Stimulated activated CD4-positive, alpha-beta T cell treated with anti-CD3 and anti-CD28 coated beads, TNF-alpha, amount 100 ng/mL, for 48 hours (primary cell): ENCODE measurements at regions not wholly inside any gene's neighbourhood (a gene's known extent, or its start where the extent isn't known, plus 50 kb on each side); places are given as distances from the start of the nearest gene placed in this dataset.

Experiments used
- DNase-seq, 3 donors: peaks; one replicate each; pipeline ENCODE4 v3.0.0-alpha.2; 2020; ENCODE audit warnings: low read depth in 3 of 3

DNA sequence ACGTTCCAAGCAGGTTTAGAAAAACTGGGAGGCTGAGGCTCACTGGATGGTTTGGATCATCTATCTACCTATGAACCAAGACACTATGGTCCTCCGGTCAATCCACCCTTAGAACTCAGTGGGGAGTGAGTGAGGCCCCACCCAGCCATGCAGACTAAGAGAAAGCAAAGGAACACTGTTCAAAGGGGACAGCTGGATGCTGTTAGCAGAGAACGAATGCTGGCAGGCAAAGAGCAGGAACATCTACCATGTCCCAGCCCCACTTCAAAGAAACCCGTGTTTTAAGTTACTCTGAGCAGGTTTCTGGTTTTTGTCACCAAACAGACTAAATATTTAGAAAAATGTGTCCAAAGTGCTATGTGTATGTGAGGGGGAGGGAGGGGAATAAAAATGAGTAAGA lies 183.4 kb upstream of the XYLT1 start:
- DNase-seq: no peak

DNA sequence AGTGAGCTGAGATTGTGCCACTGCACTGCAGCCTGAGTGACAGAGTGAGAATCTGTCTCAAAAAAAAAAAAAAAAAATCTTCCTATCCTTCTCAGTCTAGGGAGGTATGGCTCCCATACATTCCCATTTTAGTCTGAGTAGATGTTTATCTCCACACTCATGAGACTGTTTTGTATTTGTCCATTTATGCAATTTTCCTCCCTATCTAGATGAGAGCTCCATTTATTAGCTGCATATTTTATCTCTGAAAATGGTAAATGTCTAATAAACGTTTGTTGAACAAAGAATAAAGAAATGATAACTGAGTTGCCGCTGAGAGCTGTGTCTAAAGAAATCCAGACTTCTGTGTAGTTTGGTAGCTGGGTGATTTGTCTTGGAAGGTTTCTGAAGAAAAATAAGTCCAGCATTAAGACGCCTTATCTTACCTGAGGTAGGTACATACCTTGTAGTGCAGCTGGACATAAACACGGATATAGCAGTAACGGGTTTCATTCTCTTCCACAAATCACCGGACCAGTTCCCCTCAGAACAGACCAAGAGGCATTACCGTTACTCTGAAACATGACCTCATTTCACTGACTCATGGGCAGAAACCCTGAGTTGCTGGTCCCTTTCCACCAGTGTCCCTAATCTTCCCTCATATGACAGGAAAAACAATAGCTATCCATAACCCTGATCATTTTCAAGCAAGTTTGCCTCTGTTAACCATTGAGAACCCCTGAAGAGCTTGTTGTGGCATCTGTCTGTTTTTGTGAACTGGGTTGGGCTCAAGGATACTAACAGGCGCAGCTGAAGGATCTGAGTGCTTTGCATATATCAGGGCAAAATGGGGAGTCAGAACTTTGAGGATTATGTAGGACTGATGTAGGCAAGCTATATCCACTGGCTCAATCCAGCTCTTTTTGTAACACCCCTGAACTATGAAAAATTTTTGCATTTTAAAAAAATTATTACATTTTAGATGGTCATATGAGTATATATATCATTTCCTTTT lies 177.4 kb upstream of the XYLT1 start:
- DNase-seq: no peak

DNA sequence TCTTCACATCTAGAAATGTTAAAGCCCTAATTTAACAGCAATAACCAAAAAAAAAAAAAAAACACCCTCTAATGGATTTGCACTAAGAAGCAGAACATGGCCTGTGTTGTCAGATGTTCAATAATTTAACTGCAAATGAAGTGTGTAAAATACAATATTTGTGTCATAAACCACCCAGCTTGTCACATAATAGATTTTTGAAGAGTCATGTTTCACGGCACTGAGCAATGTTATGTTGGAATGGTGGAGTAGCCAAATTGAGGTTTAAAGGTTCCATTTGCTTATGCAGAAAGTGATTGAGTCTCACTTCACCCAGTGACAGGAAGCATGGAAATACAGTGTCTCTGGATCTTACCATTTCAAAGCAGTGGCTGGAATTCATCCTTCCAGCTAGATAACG lies 173.2 kb upstream of the XYLT1 start:
- DNase-seq: no peak

DNA sequence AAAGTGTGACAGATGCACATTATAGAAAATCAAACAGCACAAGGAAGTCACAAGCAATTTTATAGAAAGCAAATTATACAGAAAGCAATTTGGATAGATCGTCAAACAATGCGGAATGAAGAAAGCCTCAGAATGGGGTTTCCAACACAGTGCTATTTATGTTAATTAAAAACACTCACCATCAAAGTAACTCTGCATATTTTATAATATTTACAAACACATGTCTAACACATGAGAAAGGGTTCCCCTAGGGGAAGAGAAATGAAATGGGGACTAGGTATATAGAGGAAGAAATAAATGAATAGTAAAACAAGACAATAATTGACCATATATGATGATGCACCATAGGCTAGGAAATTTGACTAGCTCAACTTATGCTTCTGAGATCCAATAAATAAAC lies 171.2 kb upstream of the XYLT1 start:
- DNase-seq: no peak

DNA sequence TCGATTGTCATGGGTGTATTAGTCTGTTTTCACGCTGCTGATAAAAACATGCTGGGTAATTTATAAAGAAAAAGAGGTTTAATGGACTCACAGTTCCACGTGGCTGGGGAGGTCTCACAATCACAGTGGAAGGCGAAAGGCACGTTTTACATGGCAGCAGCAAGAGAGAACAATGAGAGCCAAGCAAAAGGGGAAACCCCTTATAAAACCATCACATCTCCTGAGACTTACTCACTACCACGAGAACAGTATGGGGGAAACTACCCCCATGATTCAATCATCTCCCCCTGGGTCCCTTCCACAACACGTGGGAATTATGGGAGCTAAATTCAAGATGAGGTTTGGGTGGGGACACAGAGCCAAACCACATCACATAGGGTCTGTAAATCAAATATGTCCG lies 167.4 kb upstream of the XYLT1 start:
- DNase-seq: no peak

DNA sequence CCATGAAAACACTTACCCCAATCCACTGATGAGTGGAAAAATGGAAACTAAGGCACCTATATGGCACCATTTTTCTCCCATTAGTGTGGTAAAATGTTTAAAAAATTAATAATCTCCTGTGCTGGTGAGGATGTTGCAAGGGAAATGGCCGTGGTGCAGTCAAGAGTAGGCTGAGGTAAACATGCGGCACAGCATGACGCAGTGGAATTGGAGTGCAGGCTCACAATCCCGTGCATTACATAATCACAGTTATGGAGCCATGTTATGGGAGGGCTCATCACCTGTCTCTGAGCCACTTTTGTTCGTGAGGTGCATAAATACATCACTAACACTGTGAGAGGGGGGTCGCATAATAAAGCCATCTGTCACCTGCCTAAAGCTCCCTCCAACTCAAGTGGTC lies 164.4 kb upstream of the XYLT1 start:
- DNase-seq: no peak

DNA sequence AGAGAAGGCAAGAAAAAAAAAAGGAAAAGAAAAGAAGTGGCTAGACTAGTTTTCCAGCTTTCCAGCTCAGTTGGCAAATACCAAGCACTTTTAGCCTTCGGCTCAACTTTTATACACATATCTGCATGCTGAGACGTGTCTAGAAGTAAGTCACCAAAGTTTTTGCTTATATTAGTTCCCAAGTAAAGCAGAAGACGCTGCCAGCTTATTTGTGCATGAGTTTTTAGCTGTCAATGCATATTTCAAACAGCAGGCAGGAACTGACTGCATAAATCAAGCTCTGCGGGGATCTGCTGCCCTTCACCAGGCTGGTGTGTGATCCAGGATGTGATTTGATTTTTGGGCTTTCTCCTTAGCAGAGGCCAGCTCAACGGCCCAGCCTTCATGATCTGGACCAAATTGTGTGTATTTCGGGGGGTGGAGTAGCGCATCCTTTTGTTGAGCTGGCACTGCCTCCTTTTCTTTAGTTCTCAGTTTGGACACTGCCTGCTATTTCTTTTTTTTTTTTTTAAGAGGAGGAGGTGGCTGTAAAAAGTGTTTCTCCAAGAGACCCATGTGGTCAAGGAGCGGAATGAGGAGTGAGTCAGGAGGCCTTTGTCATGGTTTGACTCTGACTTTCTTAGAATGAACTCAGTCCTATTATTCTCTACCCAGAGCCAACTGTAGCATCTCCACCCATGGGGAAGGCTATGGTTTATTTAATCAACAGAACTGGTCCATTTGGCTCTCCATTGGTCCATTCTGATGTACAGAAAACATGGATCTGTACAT lies 162.6 kb upstream of the XYLT1 start:
- DNase-seq: no peak

DNA sequence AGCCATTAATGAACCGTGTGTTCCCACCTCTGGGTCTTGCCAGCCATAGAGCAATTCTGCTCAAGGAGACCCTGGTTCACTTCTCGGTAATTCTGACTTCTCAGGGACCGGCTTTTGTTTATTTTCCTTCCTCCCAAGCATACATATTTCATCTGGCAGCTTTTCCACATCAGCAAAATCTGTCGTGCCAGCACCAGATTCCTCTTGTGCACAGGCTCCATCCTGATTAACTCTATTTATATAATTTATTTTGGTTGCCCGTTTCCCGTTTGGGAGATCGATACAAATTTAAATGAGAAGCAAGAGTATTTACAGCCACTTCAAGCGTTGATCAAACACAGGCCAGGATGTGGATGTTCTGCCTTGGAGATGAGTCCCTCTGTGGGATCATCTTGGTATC lies 161.9 kb upstream of the XYLT1 start:
- DNase-seq: no peak

DNA sequence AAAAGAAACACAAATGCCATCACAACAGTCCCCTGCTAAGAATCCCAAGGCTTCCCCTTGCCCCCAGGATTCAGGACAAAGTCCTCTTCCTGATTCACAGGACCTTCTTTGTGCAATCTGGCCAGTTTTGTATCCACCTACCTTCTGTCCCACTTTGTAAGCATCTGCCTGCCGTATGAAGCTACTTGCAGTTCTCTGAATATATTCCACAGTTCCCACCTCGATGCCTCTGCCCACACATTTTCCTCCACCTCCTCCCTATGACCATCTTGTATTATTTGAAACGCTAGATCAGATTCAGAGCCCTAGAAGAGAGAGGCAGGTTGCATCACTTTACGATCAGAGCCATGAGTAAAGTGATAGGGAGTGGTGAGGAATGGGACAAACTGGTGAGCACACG lies 159.2 kb upstream of the XYLT1 start:
- DNase-seq: no peak

DNA sequence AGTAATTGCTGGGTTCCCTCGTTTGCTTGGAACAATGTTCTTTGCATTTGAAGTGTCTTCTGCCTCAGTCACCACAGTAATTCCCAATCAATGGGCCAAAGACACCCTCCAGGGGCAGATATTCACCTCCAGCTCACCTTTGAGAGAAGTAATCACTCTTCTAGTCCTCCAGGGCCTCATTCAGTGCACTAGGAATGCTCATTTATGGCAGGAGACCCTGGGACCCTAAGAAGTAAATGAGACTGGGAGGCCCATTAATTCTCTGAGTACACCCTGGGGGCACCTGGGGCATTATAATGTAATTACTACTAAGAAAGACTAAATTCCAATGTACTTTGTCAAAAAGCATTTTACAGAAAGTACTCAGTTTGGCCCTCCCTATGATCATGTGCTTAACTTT lies 158.2 kb upstream of the XYLT1 start:
- no peak for DNase-seq

DNA sequence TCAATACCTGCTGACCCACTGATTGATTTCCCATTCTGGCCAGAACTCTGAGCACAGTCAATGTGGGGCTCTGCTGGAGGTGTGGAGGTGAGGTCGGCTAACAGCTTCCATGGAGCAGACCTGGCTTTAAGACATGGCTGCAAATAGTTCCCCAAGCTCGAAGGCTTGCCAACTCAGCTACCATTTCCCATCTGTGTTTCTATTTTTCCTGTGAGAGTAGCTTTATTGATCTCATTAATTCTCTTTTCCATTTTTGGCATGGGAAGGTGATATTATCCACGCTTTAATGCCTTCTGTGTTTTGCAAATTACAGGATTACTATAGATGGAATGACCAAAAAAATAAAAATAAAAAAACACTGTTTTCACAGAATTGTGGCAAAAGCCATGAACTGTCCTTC lies 151.6 kb upstream of the XYLT1 start:
- DNase-seq: no peak

DNA sequence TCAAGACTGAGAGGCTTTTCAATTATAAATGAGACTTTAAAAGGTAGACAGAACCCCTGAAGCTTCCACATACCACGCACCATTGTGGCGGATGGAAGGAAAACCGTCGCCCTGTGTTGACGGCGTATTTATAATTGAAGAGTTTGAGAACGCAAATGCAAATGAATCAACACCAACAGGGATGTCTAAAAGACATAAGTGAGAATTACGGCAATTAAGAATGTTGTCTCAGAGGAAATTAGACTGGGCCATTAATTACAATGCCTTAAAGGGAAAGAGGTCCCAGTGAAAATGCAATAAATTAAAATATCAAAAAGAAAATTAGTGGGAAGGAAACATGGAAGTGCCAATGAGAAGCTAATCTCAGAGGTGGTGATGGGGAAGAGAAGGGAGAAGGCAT lies 148.5 kb upstream of the XYLT1 start:
- DNase-seq: no peak

DNA sequence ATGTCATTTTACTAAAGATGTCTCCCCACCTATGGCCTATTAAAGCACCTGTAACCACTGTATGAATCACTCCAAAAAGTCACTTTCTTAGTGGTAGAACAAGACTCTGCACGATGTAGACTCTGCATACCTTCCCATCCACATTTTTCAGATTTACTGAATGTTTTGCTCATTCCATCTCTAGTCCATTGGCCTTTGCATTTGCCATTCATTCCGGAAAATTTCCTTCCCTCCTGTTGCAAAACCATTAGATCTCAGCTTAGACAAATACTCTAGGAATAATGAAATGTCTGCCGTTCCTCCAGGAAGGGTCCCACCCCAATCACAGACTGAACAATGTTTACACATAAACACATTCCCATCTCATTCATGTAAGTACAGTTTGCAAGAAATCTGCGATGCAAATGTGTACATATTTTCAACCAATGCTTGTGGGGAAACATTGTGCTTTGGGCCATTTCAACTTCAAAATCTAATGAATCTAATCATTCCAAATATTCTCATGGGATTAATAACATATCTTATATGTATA lies 146.3 kb upstream of the XYLT1 start:
- no peak for DNase-seq

DNA sequence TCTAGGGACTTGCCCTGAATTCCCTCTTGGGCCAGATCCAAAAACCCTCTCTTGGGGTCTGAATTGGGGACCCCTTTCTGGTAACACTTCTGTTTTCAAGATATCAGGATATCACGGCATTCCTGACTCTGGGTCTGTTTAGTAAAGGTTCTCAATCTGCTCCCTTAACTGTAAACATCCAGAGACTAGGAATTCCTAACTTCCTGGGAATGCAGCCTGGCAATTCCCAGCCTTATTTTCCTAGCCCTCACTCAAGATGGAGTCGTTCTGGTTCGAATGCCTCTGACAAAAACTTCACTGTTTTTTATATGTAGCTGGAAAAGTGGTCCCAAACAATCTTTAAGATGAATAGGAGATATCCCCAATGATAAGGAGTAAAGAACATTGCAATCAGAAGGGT lies 141.6 kb upstream of the XYLT1 start:
- DNase-seq: no peak

DNA sequence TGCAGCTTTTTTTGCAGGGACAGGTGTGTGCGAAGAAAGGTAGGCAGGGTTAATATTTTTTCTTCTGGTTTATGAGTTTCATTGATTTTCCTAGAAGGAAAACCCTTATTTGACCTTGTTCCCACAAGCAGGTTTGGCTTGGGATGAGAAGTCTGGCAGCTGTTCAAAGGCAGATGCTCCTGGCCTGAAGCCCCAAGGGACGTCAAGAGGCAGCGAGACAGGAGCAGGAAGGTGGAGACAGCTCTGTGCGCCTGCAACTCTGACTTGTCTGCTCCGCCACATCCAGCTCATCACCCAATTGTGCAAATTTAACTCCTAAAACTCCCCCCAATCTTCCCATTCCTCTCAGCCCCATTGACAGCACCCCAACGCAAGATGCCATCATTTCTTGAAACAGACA lies 136.8 kb upstream of the XYLT1 start:
- DNase-seq: no peak

DNA sequence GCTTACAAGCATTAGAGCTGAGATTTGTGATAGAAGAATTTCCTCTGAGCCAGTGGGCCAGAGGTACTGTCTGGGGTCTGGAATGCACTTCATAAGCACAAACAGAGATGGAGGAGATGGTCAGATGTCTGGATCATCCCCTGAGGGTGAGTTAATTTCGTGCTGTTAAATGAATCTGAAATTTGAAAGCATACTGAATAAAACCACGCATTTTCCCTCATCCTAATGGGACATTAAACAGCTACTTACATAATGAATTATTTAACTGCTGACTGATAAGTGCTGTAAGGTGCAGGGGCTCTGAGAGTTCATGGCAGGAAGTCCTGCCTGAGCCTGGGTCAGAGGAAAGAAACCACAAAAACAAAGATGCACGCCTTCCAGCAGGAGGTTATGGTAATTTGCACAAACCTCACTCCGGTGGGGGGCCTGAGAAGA lies 136.3 kb upstream of the XYLT1 start:
- no peak for DNase-seq

DNA sequence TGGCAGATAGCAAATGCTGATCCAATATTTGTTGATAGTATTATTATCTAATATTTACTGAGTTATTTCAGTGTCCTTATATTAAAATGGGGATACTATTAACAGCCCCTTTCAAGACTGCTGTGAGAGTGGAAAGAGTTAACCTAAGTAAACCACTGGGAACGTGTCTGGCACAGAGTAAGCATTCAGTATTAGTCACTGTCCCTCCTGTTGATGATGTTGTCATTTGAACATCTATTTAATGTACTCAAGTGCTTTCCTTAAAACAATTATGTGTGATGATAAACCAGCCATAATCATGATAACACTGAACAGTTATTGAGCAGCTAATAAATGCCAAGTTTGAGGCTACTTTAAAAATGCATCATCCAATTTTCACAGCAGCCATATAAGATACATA lies 135.7 kb upstream of the XYLT1 start:
- DNase-seq: no peak

DNA sequence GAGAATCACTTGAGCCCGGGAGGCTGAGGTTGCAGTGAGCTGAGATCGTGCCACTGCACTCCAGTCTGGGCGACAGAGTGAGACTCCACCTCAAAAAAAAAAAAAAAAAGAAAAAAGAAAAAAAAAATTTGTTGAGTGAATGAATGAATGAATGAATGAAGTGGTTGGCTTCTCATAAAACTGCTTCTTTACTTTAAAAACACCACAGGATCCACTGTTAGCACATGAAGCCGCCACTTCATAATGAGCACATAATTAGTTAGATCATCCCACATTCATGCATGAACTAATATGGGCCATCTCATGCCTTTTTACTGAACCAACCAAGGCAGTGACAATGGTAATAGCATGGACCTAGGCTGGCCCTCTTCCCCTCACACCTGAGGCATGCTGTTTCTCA lies 135.0 kb upstream of the XYLT1 start:
- no peak for DNase-seq

DNA sequence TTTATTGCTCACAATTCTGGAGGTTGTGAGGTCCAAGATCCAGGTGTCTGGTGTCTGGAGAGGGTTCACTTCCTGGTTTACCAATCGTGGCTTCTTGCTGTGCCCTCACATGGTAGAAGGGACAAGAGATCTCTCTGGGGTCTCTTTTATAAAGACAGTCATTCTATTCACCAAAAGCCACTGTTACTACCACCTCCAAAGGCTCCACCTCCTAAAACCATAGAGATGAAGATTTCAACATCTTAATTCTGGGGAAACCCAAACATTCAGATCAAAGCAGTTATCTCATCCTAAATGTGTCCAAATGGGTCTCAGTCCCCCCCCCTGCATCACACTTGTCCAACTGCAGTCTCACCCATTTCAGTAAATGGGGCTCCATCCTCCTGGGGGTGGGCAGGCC lies 132.9 kb upstream of the XYLT1 start:
- DNase-seq: no peak

DNA sequence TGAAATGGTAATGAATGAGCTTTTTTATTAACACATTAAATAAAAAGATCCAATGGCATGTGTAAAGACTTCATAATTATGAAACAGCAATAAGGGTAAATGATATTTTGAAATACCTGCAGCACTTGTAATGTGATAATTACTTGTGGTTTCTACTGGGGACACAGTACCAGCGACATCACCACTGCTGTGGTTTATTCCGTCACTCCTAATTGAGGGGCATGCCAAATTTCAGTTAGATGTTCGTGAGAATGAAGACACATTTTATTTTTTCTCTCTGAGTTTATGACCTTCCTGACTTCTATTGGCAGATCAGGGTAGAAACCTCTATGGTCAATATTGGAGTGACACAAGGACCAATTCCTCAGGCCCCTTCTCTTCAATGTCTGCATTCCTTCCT lies 131.9 kb upstream of the XYLT1 start:
- no peak for DNase-seq

DNA sequence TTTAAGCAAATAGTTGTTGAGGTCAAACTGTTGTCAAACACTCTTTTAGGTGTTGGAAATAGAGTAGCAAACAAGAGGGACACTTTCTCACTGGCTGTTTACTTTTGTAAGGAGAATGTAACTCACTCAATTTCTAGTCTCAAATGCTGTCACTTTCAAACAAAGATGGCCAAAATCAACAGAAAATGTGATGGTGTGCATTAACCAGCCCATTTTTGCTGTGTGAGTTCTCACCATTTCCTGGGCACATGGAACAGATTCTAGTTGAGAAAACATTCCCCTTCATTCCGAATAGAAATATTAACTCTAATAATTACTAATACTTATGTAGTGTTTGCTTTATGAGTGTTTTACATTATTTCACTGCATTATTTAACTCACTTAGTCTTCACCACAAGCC lies 128.2 kb upstream of the XYLT1 start:
- no peak for DNase-seq

DNA sequence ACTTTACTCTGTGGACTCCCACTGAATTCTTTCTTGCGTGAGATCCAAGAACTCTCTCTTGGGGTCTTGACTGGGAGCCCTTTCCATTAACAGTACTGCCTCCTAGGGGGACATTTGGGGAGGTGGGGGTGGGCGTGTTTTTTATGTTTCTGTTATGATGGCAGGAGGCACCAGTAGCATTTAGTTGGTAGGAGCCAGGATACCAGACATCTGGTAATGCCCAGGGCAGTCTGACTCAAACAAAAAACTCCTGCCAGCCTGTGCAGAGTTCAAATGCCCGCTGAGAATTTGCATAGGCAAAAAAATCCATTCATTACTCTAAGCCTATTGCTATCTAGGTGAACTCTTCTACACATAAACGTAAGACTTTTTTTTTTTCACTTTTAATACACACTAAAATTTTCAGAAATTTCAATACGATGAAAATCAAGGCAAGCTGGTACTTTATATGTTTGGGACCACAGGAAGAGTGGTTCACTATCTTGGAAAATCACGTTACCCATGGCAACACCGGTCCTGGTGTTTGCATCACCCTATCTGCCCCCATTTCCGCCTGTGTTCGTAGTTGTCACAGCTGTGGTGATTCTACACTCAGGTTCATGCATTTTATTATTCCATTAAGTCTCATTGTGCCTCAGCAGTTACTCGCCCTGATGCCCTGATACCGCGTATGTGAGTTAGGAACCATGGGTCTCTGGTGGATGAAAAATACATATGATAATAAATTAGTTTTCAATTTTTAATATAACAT lies 121.1 kb upstream of the XYLT1 start:
- no peak for DNase-seq
